Keratinocyte (primary cell): ENCODE measurements at regions not wholly inside any gene's neighbourhood (a gene's known extent, or its start where the extent isn't known, plus 50 kb on each side); places are given as distances from the start of the nearest gene placed in this dataset.
"Not testable (repeated sequence)": the region's sequence is repeated elsewhere in the genome, so short reads cannot be mapped to it uniquely, and the experiment has no call there.

Source experiments
- DNase-seq: peaks from one replicate; pipeline ENCODE4 v3.0.0-alpha.2; 2011; ENCODE audit warnings: low read depth, missing footprints, low spot score
- FAIRE-seq: peaks from 2 replicates; lab custom pipeline; 2011; peaks lifted over from hg19 to GRCh38; lab: Jason Lieb, UNC
- H2AFZ ChIP-seq: 2 replicates; pipeline ENCODE4 v1.6.0; 2012; ENCODE audit warnings: low read length, control low read depth, inconsistent platforms; ENCODE audit not compliant: control insufficient read depth
- H3K27ac ChIP-seq: 2 replicates; pipeline ENCODE4 v1.5.1; 2011; ENCODE audit warnings: low read length; ENCODE audit not compliant: control insufficient read depth, insufficient read depth
- H3K27me3 ChIP-seq: 3 replicates; pipeline ENCODE4 v1.6.0; 2011; ENCODE audit warnings: low read length; ENCODE audit not compliant: control insufficient read depth, insufficient read depth; ENCODE audit errors: extremely low read depth
- H3K36me3 ChIP-seq, 2 experiments: 2 replicates in 1 of 2; 3 replicates in 1 of 2; pipeline ENCODE4 v1.5.1; 2011; ENCODE audit warnings: low read length in 2 of 2, mild to moderate bottlenecking in 1 of 2; ENCODE audit not compliant: control insufficient read depth in 2 of 2, insufficient read depth in 2 of 2; ENCODE audit errors: extremely low read depth in 1 of 2
- H3K4me1 ChIP-seq: 3 replicates; pipeline ENCODE4 v1.5.1; 2011; ENCODE audit warnings: low read length; ENCODE audit not compliant: control insufficient read depth, insufficient read depth; ENCODE audit errors: extremely low read depth
- H3K4me2 ChIP-seq: 3 replicates; pipeline ENCODE4 v1.6.0; 2011; ENCODE audit warnings: low read depth, low read length; ENCODE audit not compliant: control insufficient read depth, insufficient read depth; ENCODE audit errors: extremely low read depth
- H3K4me3 ChIP-seq, 3 experiments: fragments of 200-600 bp in 1 of 3; sonication (generic) in 1 of 3; 2 replicates in 2 of 3; 3 replicates in 1 of 3; pipeline ENCODE4 v1.5.1; 2011 to 2016; ENCODE audit warnings: low read length in 3 of 3, mild to moderate bottlenecking in 3 of 3, control low read depth in 2 of 3, inconsistent platforms in 1 of 3, low read depth in 1 of 3, mixed read lengths in 1 of 3, mixed run types in 1 of 3, moderate library complexity in 1 of 3; ENCODE audit not compliant: control insufficient read depth in 2 of 3, insufficient read depth in 2 of 3; ENCODE audit errors: extremely low read depth in 1 of 3
- H3K79me2 ChIP-seq: 2 replicates; pipeline ENCODE4 v1.6.0; 2012; ENCODE audit warnings: low read length; ENCODE audit not compliant: control insufficient read depth, insufficient read depth
- H3K9ac ChIP-seq: 3 replicates; pipeline ENCODE4 v1.6.0; 2011; ENCODE audit warnings: low read length; ENCODE audit not compliant: control insufficient read depth, insufficient read depth; ENCODE audit errors: extremely low read depth
- H3K9me1 ChIP-seq: 3 replicates; pipeline ENCODE4 v1.6.0; 2011; ENCODE audit warnings: low read length; ENCODE audit not compliant: control insufficient read depth, insufficient read depth; ENCODE audit errors: extremely low read depth
- H3K9me3 ChIP-seq: 2 replicates; pipeline ENCODE4 v1.5.1; 2012; ENCODE audit warnings: low read depth, low read length; ENCODE audit not compliant: control insufficient read depth
- H4K20me1 ChIP-seq: 3 replicates; pipeline ENCODE4 v1.6.0; 2011; ENCODE audit warnings: low read length; ENCODE audit not compliant: control insufficient read depth, insufficient read depth; ENCODE audit errors: extremely low read depth
- dilution Hi-C: fragments of 300-500 bp; cut with MboI; formaldehyde crosslinking; loops from one replicate; pipeline ENCODE4 v1.7.0; 2020; ENCODE audit warnings: low sequenced_read_pairs; ENCODE audit not compliant: extremely low pct_ligation_motif_present

DNA sequence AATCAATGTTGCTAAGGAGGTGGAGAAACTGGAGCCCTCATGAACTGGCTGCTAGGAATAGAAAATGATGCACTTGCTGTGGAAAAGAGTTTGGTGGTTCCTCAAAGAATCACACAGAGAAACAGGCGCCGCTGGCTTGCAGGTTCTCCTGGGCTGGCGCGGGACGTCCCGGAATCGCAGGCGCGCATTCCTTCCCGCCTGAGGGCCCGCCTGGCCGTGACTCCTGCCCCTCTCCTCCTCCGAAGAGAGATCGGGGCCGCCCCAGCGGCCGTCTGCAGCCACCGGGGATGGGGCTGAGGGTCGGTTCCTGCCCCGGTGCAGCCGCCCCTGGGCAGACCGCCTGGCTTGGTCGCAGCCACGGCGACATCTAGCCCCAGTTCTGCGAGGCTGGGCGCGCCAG lies 284.4 kb downstream of the CWH43 start:
- dilution Hi-C loops, H3K27me3 ChIP-seq, H4K20me1 ChIP-seq, H3K36me3 ChIP-seq, H3K4me3 ChIP-seq, H2AFZ ChIP-seq, H3K4me1 ChIP-seq, H3K79me2 ChIP-seq, H3K9ac ChIP-seq, H3K9me1 ChIP-seq, DNase-seq, H3K27ac ChIP-seq, FAIRE-seq, H3K4me2 ChIP-seq, H3K9me3 ChIP-seq: not testable (repeated sequence)

DNA sequence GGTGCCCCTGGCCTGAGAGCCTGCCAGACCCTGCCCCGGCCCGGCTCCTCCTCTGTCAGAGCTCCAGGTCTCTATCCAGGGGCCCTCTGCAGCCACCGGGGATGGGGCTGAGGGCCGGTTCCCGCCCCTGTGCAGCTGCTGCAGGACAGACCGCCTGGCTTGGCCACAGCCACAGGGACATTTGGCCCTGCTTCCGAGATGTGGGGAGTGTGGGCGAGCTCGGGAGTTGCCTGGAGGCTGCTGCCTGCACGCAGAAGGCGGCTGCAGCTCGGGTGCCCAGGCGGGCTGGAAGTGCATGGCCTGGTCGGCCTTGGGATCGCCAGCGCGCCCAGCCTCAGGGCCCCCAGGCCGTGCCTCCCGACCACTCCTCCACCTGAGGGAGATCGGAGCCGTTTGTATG lies 284.8 kb downstream of the CWH43 start:
- H3K27ac ChIP-seq, H3K9ac ChIP-seq, H3K9me1 ChIP-seq, dilution Hi-C loops, H3K4me1 ChIP-seq, H2AFZ ChIP-seq, H3K79me2 ChIP-seq, H3K27me3 ChIP-seq, H3K4me2 ChIP-seq, H3K36me3 ChIP-seq, H3K4me3 ChIP-seq, FAIRE-seq, H4K20me1 ChIP-seq, DNase-seq, H3K9me3 ChIP-seq: not testable (repeated sequence)

DNA sequence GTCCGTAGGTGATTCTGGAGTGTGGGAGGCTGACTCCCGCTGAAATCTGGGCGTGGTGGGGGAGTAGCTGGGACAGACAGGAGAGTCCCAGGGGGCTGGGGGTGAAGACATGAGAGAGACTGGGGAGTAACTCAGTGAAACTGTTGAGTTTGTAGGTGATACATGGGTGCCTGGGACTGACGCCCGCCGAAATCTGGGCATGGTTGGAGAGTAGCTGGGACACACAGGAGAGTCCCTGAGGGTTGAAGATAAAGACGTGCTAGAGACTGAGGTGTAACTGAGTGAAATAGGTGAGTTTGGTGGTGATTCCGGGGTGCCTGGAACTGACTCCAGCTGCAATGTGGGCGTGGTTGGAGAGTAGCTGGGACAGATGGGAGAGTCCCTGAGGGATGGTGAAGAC lies 299.8 kb downstream of the CWH43 start:
- H3K36me3 ChIP-seq, result not testable (repeated sequence)

DNA sequence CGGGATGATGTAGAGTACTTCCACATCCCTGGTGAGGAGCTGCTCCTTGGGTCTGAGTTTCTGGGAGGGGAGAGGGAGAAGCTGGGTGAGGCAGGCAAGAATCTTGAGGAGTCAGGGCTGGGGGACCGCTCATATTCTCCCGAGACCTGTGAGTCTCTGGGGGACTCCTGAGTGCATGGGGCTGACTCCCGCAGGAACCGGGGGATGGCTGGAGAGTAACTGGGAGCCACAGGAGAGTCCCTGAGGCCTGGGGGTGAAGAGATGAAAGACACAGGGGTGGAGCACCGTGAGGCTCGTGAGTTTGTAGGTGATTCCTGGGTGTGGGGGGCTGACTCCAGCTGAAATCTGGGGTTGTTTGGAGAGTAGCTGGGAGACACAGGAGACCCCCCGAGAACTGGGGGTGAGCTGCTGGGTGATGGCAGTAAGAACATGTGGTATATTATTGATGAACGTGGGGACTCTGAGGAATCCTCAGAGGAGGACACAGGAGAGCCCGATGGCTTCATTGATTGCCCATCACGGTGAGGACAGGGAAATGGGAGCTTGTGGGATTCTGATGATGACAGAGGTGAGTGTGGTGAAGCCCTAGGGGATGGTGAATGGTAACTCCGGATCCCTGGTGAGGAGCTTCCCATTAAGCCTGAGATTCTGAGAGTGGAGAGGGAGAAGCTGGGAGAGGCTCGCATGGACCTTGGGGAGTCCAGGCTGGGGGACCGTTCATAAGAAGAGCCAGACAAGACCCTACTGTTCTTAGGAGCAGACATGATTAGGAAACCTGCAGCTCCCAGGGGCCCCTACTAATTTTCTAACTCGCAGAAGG lies 301.1 kb downstream of the CWH43 start:
- H3K4me1 ChIP-seq, H4K20me1 ChIP-seq, H3K79me2 ChIP-seq, H3K9ac ChIP-seq, DNase-seq, H2AFZ ChIP-seq, H3K27ac ChIP-seq, H3K36me3 ChIP-seq, H3K9me1 ChIP-seq, dilution Hi-C loops, H3K27me3 ChIP-seq, H3K9me3 ChIP-seq, H3K4me2 ChIP-seq, FAIRE-seq, H3K4me3 ChIP-seq: not testable (repeated sequence)

More for the DNA sequence above, 299.8 kb downstream of the CWH43 start:
- H3K4me1 ChIP-seq, H2AFZ ChIP-seq, H3K79me2 ChIP-seq, dilution Hi-C loops, FAIRE-seq, H4K20me1 ChIP-seq, H3K4me3 ChIP-seq, H3K9me3 ChIP-seq, H3K9me1 ChIP-seq, H3K4me2 ChIP-seq, H3K9ac ChIP-seq, H3K27me3 ChIP-seq, H3K27ac ChIP-seq, DNase-seq: not testable (repeated sequence)

DNA sequence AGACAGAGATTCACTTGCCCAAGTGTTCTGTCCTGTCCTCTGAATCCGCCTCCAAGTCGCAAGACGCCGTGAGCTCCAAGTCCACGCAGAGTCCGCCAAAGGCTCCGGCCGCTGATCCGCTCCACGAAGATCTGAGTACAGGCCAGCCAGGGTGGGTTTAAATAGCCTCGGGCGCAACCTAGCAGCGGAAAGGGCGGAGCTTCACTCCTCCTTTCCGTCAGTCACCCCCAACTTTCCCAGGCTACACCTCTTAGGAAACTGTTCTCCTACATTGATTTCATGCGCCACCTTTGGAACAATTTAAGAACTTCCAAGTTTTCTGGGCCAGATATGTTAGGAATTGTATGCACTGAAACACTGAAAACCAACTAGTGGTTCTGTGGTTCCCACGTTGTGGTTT lies 301.8 kb downstream of the CWH43 start:
- H3K4me1 ChIP-seq, DNase-seq: not testable (repeated sequence)

More for the DNA sequence above, 301.8 kb downstream of the CWH43 start:
- H2AFZ ChIP-seq, H3K9me3 ChIP-seq, FAIRE-seq, dilution Hi-C loops, H4K20me1 ChIP-seq, H3K27me3 ChIP-seq, H3K4me2 ChIP-seq, H3K27ac ChIP-seq, H3K9ac ChIP-seq, H3K79me2 ChIP-seq, H3K36me3 ChIP-seq, H3K4me3 ChIP-seq, H3K9me1 ChIP-seq: not testable (repeated sequence)
